Activated CD4-positive, alpha-beta T cell treated with anti-CD3 and anti-CD28 coated beads, Interleukin-2, Interleukin-6, amounts not matched to agents 100 ng/mL and 50 ng/mL, durations not matched to agents 16 hours and 8 hours (primary cell): ENCODE measurements at regions not wholly inside any gene's neighbourhood (a gene's known extent, or its start where the extent isn't known, plus 50 kb on each side); places are given as distances from the start of the nearest gene placed in this dataset.
"Not testable (repeated sequence)": the region's sequence is repeated elsewhere in the genome, so short reads cannot be mapped to it uniquely, and the experiment has no call there.

Experiments
- DNase-seq: peaks from one replicate; pipeline ENCODE4 v3.0.0-alpha.2; 2020

- DNase-seq = not testable (repeated sequence)
Measured at GRCh38 chr7:97234494-97234893, 117.0 kb downstream of the SDHAF3 start.

GRCh38 chr7:97246317-97246716, 128.8 kb downstream of the SDHAF3 start:
- no peak for DNase-seq

GRCh38 chr7:97258187-97258586, 140.7 kb downstream of the SDHAF3 start:
- not testable (repeated sequence) for DNase-seq

- no peak for DNase-seq
Measured at GRCh38 chr7:97269741-97270140, 152.2 kb downstream of the SDHAF3 start.

GRCh38 chr7:97270280-97270679, 152.8 kb downstream of the SDHAF3 start:
- no peak for DNase-seq

GRCh38 chr7:97271619-97272018, 154.1 kb downstream of the SDHAF3 start:
- no peak for DNase-seq

GRCh38 chr7:97272237-97272975, 154.9 kb downstream of the SDHAF3 start:
- no peak for DNase-seq

- no peak for DNase-seq
Measured at GRCh38 chr7:97275475-97275874, 158.0 kb downstream of the SDHAF3 start.

- DNase-seq = no peak
Measured at GRCh38 chr7:97280950-97281349, 163.5 kb downstream of the SDHAF3 start.

GRCh38 chr7:97285348-97285747, 167.8 kb downstream of the SDHAF3 start:
- DNase-seq = no peak

GRCh38 chr7:97293031-97293430, 175.5 kb downstream of the SDHAF3 start:
- no peak for DNase-seq

- no peak for DNase-seq
Measured at GRCh38 chr7:97298561-97298960, 181.1 kb downstream of the SDHAF3 start.

- no peak for DNase-seq
Measured at GRCh38 chr7:97305589-97305988, 188.1 kb downstream of the SDHAF3 start.

GRCh38 chr7:97307521-97308108, 190.1 kb downstream of the SDHAF3 start:
- DNase-seq = no peak

GRCh38 chr7:97313900-97314299, 196.4 kb downstream of the SDHAF3 start:
- DNase-seq = no peak

GRCh38 chr7:97317575-97317974, 200.1 kb downstream of the SDHAF3 start:
- no peak for DNase-seq

GRCh38 chr7:97329871-97330270, 212.4 kb downstream of the SDHAF3 start:
- DNase-seq = not testable (repeated sequence)

- no peak for DNase-seq
Measured at GRCh38 chr7:97337849-97338248, 220.4 kb downstream of the SDHAF3 start.

- no peak for DNase-seq
Measured at GRCh38 chr7:97342512-97342911, 225.0 kb downstream of the SDHAF3 start.

- DNase-seq = no peak
Measured at GRCh38 chr7:97346349-97346748, 228.9 kb downstream of the SDHAF3 start.

GRCh38 chr7:97351488-97351887, 234.0 kb downstream of the SDHAF3 start:
- no peak for DNase-seq

GRCh38 chr7:97357459-97357858, 240.0 kb downstream of the SDHAF3 start:
- DNase-seq = no peak

- DNase-seq = no peak
Measured at GRCh38 chr7:97372882-97373281, 255.4 kb downstream of the SDHAF3 start.

- DNase-seq = no peak
Measured at GRCh38 chr7:97373736-97374135, 256.2 kb downstream of the SDHAF3 start.

GRCh38 chr7:97377713-97378112, 260.2 kb downstream of the SDHAF3 start:
- DNase-seq = no peak
